BE2C (cell line): ENCODE measurements at regions not wholly inside any gene's neighbourhood (a gene's known extent, or its start where the extent isn't known, plus 50 kb on each side); places are given as distances from the start of the nearest gene placed in this dataset.

ENCODE experiments used
- DNase-seq: peaks from one replicate; pipeline ENCODE4 v3.0.0-alpha.2; 2020
- H3K27me3 ChIP-seq: fragments of 250-450 bp; sonication (Bioruptor Pico); 2 replicates; pipeline ENCODE4 v1.5.1; 2020; ENCODE audit warnings: mild to moderate bottlenecking
- H3K36me3 ChIP-seq: fragments of 250-450 bp; sonication (Bioruptor Pico); 2 replicates; pipeline ENCODE4 v1.5.1; 2020; ENCODE audit warnings: mild to moderate bottlenecking
- H3K4me1 ChIP-seq: fragments of 250-450 bp; sonication (Bioruptor Pico); 2 replicates; pipeline ENCODE4 v1.5.1; 2020
- H3K4me3 ChIP-seq: 2 replicates; pipeline ENCODE4 v1.5.1; 2011; ENCODE audit warnings: low read depth, low read length
- H3K9me3 ChIP-seq: fragments of 250-450 bp; sonication (Bioruptor Pico); 2 replicates; pipeline ENCODE4 v1.5.1; 2020
- TF ChIP-seq, protein P1 (sequence below): IDR thresholded peaks from 2 replicates; pipeline ENCODE4 v1.5.1; 2012; ENCODE audit warnings: mild to moderate bottlenecking, low read depth, low read length

DNA sequence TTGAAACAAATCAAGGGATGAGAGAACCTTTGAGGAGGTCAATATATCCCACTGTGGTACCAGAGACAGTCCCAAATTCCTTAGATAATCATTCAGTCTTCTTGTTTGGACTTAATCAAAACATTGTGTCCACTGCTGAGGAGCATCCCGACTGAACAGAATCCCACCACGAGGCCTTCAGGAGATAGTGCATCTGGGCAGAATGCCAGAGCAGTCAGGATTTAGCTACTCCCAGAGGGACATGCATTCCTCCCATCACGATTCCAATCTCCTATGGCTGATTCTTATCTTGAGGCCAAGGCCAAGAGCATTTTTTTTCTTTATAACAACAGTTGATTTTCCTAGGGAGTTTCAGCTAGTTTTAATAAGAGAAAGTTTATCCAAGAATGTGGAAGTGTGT is 87.4 kb upstream of the COX10 start:
- Histone ChIP-seq H3K27me3 (no peaks in the 10 kb centered on the region), H3K4me3 (no peak overlapping the region), H3K4me1 (no peaks in the 10 kb centered on the region), H3K9me3 (no peaks in the 10 kb centered on the region), H3K36me3 (no peaks in the 10 kb centered on the region)
- no peak for DNase-seq
- TF ChIP-seq, protein P1, sequence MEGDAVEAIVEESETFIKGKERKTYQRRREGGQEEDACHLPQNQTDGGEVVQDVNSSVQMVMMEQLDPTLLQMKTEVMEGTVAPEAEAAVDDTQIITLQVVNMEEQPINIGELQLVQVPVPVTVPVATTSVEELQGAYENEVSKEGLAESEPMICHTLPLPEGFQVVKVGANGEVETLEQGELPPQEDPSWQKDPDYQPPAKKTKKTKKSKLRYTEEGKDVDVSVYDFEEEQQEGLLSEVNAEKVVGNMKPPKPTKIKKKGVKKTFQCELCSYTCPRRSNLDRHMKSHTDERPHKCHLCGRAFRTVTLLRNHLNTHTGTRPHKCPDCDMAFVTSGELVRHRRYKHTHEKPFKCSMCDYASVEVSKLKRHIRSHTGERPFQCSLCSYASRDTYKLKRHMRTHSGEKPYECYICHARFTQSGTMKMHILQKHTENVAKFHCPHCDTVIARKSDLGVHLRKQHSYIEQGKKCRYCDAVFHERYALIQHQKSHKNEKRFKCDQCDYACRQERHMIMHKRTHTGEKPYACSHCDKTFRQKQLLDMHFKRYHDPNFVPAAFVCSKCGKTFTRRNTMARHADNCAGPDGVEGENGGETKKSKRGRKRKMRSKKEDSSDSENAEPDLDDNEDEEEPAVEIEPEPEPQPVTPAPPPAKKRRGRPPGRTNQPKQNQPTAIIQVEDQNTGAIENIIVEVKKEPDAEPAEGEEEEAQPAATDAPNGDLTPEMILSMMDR, result no peak

DNA sequence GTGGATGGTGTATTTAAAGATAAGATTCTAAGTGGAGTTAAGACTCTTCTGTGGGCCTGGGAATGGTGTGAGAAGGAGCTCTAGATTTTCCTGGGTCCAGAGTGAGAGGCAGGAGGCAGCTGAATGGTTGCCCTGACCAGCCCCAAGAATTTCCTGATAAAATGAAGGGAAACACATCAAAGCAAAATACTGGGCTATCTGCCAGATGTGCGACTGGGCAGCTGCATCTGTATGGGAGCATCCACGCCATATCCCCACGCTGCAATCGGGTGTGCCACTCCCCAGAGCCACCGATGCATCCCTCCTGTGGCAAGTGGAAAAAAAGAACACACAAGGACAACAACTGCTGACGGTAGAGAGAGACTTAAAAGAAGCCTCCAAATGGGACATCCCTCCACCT is 84.3 kb upstream of the COX10 start:
- no peaks in the 10 kb centered on the region for H3K4me1 ChIP-seq
- H3K4me3 ChIP-seq, result no peak overlapping the region
- no peaks in the 10 kb centered on the region for H3K9me3 ChIP-seq
- TF ChIP-seq, protein P1, result no peak
- no peaks in the 10 kb centered on the region for H3K27me3 ChIP-seq
- no peak for DNase-seq
- H3K36me3 ChIP-seq, result no peaks in the 10 kb centered on the region

DNA sequence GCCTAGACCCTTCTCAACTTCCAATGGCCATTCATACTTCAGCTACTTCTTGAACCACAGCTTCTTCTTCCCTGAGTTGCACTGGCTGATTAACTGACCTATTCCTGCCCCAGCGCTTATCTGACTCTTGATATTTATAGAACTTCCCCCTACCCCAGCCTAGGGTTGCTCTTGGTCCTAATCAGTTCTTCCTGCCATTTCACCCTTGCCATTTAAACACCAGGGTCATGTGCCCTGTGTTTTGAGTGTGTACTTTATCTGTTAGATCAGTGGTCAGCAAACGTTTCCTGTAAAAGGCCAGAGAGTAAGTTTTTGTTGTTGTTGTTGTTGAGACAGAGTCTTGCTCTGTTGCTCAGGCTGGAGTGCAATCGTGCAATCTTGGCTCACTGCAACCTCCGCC is 82.4 kb upstream of the COX10 start:
- no peaks in the 10 kb centered on the region for H3K4me1 ChIP-seq
- no peaks in the 10 kb centered on the region for H3K27me3 ChIP-seq
- TF ChIP-seq, protein P1, result no peak
- no peak for DNase-seq
- H3K4me3 ChIP-seq, result no peak overlapping the region
- no peaks in the 10 kb centered on the region for H3K36me3 ChIP-seq
- no peaks in the 10 kb centered on the region for H3K9me3 ChIP-seq

DNA sequence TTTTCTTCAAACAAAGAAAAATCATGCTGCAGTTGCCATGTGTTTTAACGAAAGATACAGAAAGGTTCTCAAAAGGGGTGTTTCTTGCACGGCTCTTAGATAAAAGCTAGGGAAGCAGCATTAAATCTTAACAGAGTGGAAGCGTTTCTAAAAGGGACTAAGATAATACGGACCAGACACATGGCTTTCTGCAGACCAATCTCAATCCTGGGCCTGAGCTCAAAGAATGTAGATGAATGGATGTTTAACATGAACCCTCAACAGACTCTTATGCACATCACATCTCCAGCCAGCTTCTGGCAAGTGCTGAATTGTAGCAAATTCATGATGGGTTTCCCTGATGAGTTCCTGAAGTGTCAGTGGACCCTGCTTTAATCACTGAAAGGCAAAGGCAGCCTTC is 80.2 kb upstream of the COX10 start:
- TF ChIP-seq, protein P1, result no peak
- H3K4me1 ChIP-seq, result no peaks in the 10 kb centered on the region
- H3K9me3 ChIP-seq, result no peaks in the 10 kb centered on the region
- H3K36me3 ChIP-seq, result no peaks in the 10 kb centered on the region
- no peak overlapping the region for H3K4me3 ChIP-seq
- no peak for DNase-seq
- H3K27me3 ChIP-seq, result no peaks in the 10 kb centered on the region

DNA sequence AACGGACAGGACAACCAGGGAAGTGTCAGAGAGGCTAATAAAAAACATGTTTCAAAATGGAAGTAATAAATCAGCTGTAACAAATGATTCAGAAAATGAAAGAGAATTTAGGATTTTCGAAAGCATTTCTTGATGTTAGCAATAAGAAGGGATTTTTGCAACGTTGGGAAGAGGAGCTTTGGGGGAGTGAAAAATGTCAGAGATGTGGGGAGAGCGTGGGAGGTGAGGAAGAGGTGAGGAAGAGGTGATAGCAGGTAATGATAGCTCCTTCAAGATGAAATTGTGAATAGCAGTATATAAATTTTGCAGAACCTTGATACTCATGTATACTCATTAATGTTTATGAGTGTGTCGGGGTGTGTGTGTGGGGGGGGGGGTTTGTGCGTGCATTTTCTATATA is 76.2 kb upstream of the COX10 start:
- DNase-seq, result no peak
- Histone ChIP-seq H3K27me3 (no peaks in the 10 kb centered on the region), H3K9me3 (no peaks in the 10 kb centered on the region), H3K4me1 (no peaks in the 10 kb centered on the region), H3K4me3 (no peak overlapping the region), H3K36me3 (no peaks in the 10 kb centered on the region)
- TF ChIP-seq, protein P1, result no peak

DNA sequence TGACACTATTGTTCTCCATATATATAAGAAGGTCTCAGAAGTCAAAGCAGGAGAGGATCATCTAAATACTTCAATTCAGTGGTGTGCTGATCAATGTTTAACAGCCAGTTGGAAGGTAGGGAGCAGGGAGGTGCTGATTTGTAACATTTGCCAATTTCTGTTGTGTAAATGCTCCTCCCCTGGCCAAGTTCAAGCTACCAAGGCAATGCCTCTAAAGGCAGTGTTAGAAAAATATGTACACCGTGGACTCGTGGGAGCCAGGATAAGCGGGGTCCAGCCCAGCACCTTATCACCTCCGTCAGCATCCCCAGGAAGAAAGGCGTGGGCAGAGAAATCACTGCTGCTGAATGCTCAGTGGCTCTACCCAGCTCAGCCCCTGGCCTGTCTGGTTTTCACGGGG is 75.3 kb upstream of the COX10 start:
- no peak for DNase-seq
- no peak overlapping the region for H3K4me3 ChIP-seq
- no peaks in the 10 kb centered on the region for H3K27me3 ChIP-seq
- H3K36me3 ChIP-seq, result no peaks in the 10 kb centered on the region
- H3K9me3 ChIP-seq, result no peaks in the 10 kb centered on the region
- TF ChIP-seq, protein P1, result no peak
- no peaks in the 10 kb centered on the region for H3K4me1 ChIP-seq
